B cell (primary cell): ENCODE measurements at regions not wholly inside any gene's neighbourhood (a gene's known extent, or its start where the extent isn't known, plus 50 kb on each side); places are given as distances from the start of the nearest gene placed in this dataset.

Experiments used
- ATAC-seq: fragments of 200-7000 bp; cut with Tn5 transposase; one replicate; pipeline ENCODE4 v1.10.0; 2021; ENCODE audit warnings: low read depth, mild to moderate bottlenecking, moderate number of reproducible peaks, moderate library complexity
- CTCF ChIA-PET: fragments of 350-600 bp; sonication (Branson Sonifier 250); formaldehyde crosslinking; loops from one replicate; lab custom pipeline; 2021; ENCODE audit warnings: antibody characterized with exemption, inconsistent platforms; lab: Charles Lee
- POLR2A ChIA-PET: fragments of 350-600 bp; sonication (Branson Sonifier 250); formaldehyde crosslinking; loops from one replicate; lab custom pipeline; 2021; ENCODE audit warnings: antibody characterized with exemption; lab: Charles Lee
- DNase-seq: peaks from one replicate; pipeline ENCODE4 v3.0.0; 2013
- H2AFZ ChIP-seq: 2 replicates; pipeline ENCODE4 v1.6.1; 2012; ENCODE audit warnings: mild to moderate bottlenecking, low read depth, low read length; ENCODE audit not compliant: insufficient read depth, poor library complexity, severe bottlenecking
- H3K27ac ChIP-seq, 2 donors: 1 replicate in 1 of 2; 2 replicates in 1 of 2; pipeline ENCODE4 v1.5.1; 2012 to 2013; ENCODE audit warnings: low read length in 2 of 2, mild to moderate bottlenecking in 2 of 2, moderate library complexity in 1 of 2
- H3K27me3 ChIP-seq, 4 experiments: fragments of 200-600 bp in 1 of 4; sonication (generic) in 1 of 4; replicated peaks in 1 of 4; 1 replicate in 2 of 4; 2 replicates in 2 of 4; pipeline versions ENCODE4 v1.6.1 to v1.7.0; 2013 to 2016; ENCODE audit warnings: low read length in 3 of 4, mild to moderate bottlenecking in 2 of 4, mixed read lengths in 1 of 4, moderate library complexity in 1 of 4; ENCODE audit not compliant: insufficient read depth in 4 of 4, control insufficient read depth in 3 of 4; ENCODE audit errors: control extremely low read depth in 1 of 4
- H3K36me3 ChIP-seq, 2 experiments: replicated peaks in 1 of 2; 1 replicate in 1 of 2; 2 replicates in 1 of 2; pipeline versions ENCODE4 v1.6.1 to v1.7.1; 2013; ENCODE audit warnings: low read length in 1 of 2; ENCODE audit not compliant: insufficient read depth in 2 of 2, control insufficient read depth in 1 of 2; ENCODE audit errors: control extremely low read depth in 1 of 2, extremely low read depth in 1 of 2
- H3K4me1 ChIP-seq, 2 donors: fragments of 200-600 bp in 1 of 2; sonication (generic) in 1 of 2; 1 replicate in 1 of 2; 2 replicates in 1 of 2; pipeline versions ENCODE4 v1.5.1 to v1.6.1; 2013 to 2017; ENCODE audit warnings: low read length in 2 of 2; ENCODE audit not compliant: control insufficient read depth in 2 of 2, insufficient read depth in 2 of 2
- H3K4me2 ChIP-seq: replicated peaks from 2 replicates; pipeline ENCODE3; 2012; ENCODE audit warnings: mild to moderate bottlenecking, low read depth, low read length; ENCODE audit not compliant: poor library complexity, severe bottlenecking
- H3K4me3 ChIP-seq, 5 experiments: fragments of 200-600 bp in 1 of 5; sonication (generic) in 1 of 5; 1 replicate in 3 of 5; 2 replicates in 2 of 5; pipeline versions ENCODE4 v1.5.1 to v1.7.0; 2011 to 2016; ENCODE audit warnings: low read length in 4 of 5, mild to moderate bottlenecking in 4 of 5, low read depth in 2 of 5, control low read depth in 1 of 5, moderate library complexity in 1 of 5; ENCODE audit not compliant: insufficient read depth in 1 of 5; ENCODE audit errors: control extremely low read depth in 1 of 5, extremely low read depth in 1 of 5
- H3K79me2 ChIP-seq: fragments of 200-600 bp; sonication (generic); one replicate; pipeline ENCODE4 v1.6.0; 2016; ENCODE audit warnings: low read length; ENCODE audit not compliant: control insufficient read depth, insufficient read depth
- H3K9ac ChIP-seq: fragments of 200-600 bp; sonication (generic); 2 replicates; pipeline ENCODE4 v1.6.1; 2017; ENCODE audit warnings: mild to moderate bottlenecking, low read length, moderate library complexity
- H3K9me3 ChIP-seq, 3 donors: one replicate each; pipeline versions ENCODE4 v1.6.1 to v1.7.1; 2013; ENCODE audit warnings: low read length in 2 of 3; ENCODE audit not compliant: control insufficient read depth in 2 of 3, insufficient read depth in 1 of 3; ENCODE audit errors: control extremely low read depth in 1 of 3
- H4K20me1 ChIP-seq: 2 replicates; pipeline ENCODE4 v1.6.0; 2012; ENCODE audit warnings: mild to moderate bottlenecking, low read length; ENCODE audit not compliant: insufficient read depth, control insufficient read depth, poor library complexity, severe bottlenecking
- H3K27ac Mint-ChIP-seq: one replicate; pipeline ENCODE4 v1.8.0; 2021; ENCODE audit warnings: mixed read lengths
- H3K27me3 Mint-ChIP-seq: one replicate; pipeline ENCODE4 v1.8.0; 2021; ENCODE audit warnings: mixed read lengths
- H3K4me1 Mint-ChIP-seq: one replicate; pipeline ENCODE4 v1.8.0; 2021; ENCODE audit warnings: mixed read lengths
- H3K4me3 Mint-ChIP-seq: one replicate; pipeline ENCODE4 v1.8.0; 2021; ENCODE audit warnings: mixed read lengths
- H3K9me3 Mint-ChIP-seq: one replicate; pipeline ENCODE4 v1.8.0; 2022; ENCODE audit warnings: mixed read lengths; ENCODE audit not compliant: insufficient read depth
- CTCF ChIP-seq: fragments of 200-600 bp; IDR thresholded peaks from one replicate; pipeline ENCODE4 v1.8.0; 2022; ENCODE audit warnings: antibody characterized with exemption, mild to moderate bottlenecking
- EZH2 ChIP-seq: IDR thresholded peaks from 2 replicates; pipeline ENCODE4 v1.6.1; 2012; ENCODE audit warnings: borderline replicate concordance, low read depth, mild to moderate bottlenecking, moderate library complexity, low read length; ENCODE audit not compliant: insufficient read depth, poor library complexity, severe bottlenecking
- WGBS: methylation state at CpG from one replicate; pipeline ENCODE4 v1.1.5; 2013; ENCODE audit warnings: missing lambda C conversion rate; ENCODE audit not compliant: insufficient coverage; 5-methylcytosine and 5-hydroxymethylcytosine counted together
- intact Hi-C: fragments of 100-400 bp; cut with micrococcal nuclease; formaldehyde crosslinking; loops from one replicate; pipeline ENCODE4 v1.10.0; 2022

- Histone ChIP-seq H3K36me3 (no peaks in the 10 kb centered on the region), H3K27me3 (no peaks in the 10 kb centered on the region), H3K27ac (no peak overlapping the region), H3K9ac (no peak overlapping the region), H3K9me3 (no peaks in the 10 kb centered on the region), H3K4me1 (no peaks in the 10 kb centered on the region), H2AFZ (no peak overlapping the region), H3K4me2 (no peak overlapping the region), H3K4me3 (no peak overlapping the region), H3K79me2 (no peaks in the 10 kb centered on the region), H4K20me1 (no peaks in the 10 kb centered on the region)
- H3K27me3 Mint-ChIP-seq = peaks cover 16% of the 10 kb centered on the region
- CTCF ChIA-PET = no interaction called here
- no peaks in the 10 kb centered on the region for H3K9me3 Mint-ChIP-seq
- POLR2A ChIA-PET = no interaction called here
- H3K4me1 Mint-ChIP-seq = no peaks in the 10 kb centered on the region
- no peak overlapping the region for H3K27ac Mint-ChIP-seq
- intact Hi-C loops = no loop called here
- no peak for DNase-seq
- TF ChIP-seq EZH2 = no peak
- TF ChIP-seq CTCF = no peak
- ATAC-seq = no peak
- no peak overlapping the region for H3K4me3 Mint-ChIP-seq
- 90% methylated on average over 4 of the region's 5 CpGs for WGBS
These were observed 519.6 kb upstream of the HS6ST1 start for GRCh38 chr2:128838244-128838643.

GRCh38 chr2:128841803-128842202, 523.1 kb upstream of the HS6ST1 start:
- Mint-ChIP-seq H3K27me3 (peaks cover 25% of the 10 kb centered on the region), H3K27ac (no peak overlapping the region), H3K4me1 (no peaks in the 10 kb centered on the region), H3K4me3 (no peak overlapping the region), H3K9me3 (no peaks in the 10 kb centered on the region)
- Histone ChIP-seq H3K27me3 (no peaks in the 10 kb centered on the region), H2AFZ (no peak overlapping the region), H3K4me3 (no peak overlapping the region), H3K4me1 (no peaks in the 10 kb centered on the region), H3K36me3 (no peaks in the 10 kb centered on the region), H3K79me2 (no peaks in the 10 kb centered on the region), H3K4me2 (no peak overlapping the region), H3K9ac (no peak overlapping the region), H4K20me1 (no peaks in the 10 kb centered on the region), H3K9me3 (no peaks in the 10 kb centered on the region), H3K27ac (no peak overlapping the region)
- POLR2A ChIA-PET = no interaction called here
- no peak for TF ChIP-seq EZH2
- TF ChIP-seq CTCF = no peak
- ATAC-seq (no peak), DNase-seq (no peak)
- intact Hi-C loops = no loop called here
- WGBS = 0% methylated on average over 1 of the region's 3 CpGs
- CTCF ChIA-PET = no interaction called here
